ACHN (cell line): ENCODE measurements at regions not wholly inside any gene's neighbourhood (a gene's known extent, or its start where the extent isn't known, plus 50 kb on each side); places are given as distances from the start of the nearest gene placed in this dataset.
"Not testable (repeated sequence)": the region's sequence is repeated elsewhere in the genome, so short reads cannot be mapped to it uniquely, and the experiment has no call there.

ENCODE experiments used
- DNase-seq: peaks from one replicate; pipeline ENCODE4 v3.0.0-alpha.2; 2015
- in situ Hi-C: cut with HindIII; loops from 2 replicates; pipeline ENCODE4 v1.10.0; 2017; ENCODE audit warnings: low sequenced_read_pairs, low pct_ligation_motif_present, low pct_unique_long_range_greater_than_20kb

DNA sequence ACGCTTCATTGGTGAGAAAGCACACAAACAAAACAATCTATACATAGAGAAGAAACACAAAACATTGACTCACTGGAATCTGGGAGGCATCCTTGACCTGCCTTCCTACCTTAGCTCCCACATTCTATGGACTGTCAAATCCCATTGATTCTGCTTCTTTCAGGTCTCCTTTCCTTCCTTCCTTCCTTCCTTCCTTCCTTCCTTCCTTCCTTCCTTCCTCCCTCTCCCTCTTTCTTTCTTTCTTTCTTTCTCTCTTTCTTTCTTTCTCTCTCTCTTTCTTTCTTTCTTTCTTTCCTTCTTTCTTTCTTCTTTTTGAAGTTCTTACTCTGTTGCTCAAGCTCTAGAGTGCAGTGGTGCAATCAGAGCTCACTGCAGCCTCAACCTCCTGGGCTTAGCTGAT is 108.0 kb upstream of the SGK1 start:
- in situ Hi-C loops, DNase-seq: not testable (repeated sequence)

DNA sequence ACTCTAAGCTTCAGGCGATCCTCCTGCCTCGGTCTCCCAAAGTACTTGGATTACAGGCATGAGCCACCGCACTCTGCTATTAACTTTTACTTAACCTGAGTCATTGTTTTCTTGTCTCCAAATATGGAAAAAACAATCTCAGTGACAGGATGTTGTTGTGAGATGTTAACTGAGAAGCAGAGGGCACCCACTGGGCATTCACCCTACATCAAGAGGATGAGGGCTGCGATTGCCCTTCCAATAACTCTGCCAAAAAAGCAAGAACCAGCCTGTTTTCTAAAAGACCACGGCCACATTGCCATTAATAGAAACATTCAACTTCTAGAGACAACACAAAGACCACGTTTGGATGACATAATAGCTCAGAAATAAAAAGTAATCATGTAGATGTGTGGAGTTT is 107.6 kb upstream of the SGK1 start:
- in situ Hi-C loops: no loop called here
- no peak for DNase-seq

GRCh38 chr6:134424798-134425170 is 106.9 kb upstream of the SGK1 start:
- DNase-seq: no peak
- in situ Hi-C loops: no loop called here

DNA sequence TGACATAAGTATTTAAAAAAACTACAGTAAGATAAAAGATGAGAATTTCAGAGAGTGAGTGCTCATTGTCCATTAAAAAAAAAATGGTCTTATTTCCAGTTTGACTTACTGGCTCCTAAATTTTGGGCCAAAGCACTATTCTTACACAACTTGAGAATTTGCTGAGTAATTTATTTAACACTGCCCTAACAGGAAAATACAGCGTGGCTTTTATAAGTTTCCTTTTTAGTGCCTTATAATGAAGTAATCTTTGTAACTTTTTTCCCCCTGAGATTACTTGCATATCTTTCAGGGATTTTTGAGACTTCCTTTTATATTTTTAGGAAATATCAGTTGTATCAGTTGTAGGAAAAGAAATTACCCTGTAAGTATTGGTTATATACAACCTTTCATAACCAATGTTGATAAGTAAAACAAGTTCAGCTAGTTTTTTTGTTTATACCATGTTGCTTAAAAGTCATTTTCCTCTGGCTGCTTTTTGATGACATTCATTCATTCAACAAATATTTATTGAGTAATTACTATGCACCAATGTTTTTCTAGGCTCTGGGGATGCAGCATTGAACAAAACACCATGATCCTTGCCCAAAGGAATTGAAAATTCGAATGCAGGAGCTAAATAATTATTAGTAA is 106.4 kb upstream of the SGK1 start:
- in situ Hi-C loops: no loop called here

DNA sequence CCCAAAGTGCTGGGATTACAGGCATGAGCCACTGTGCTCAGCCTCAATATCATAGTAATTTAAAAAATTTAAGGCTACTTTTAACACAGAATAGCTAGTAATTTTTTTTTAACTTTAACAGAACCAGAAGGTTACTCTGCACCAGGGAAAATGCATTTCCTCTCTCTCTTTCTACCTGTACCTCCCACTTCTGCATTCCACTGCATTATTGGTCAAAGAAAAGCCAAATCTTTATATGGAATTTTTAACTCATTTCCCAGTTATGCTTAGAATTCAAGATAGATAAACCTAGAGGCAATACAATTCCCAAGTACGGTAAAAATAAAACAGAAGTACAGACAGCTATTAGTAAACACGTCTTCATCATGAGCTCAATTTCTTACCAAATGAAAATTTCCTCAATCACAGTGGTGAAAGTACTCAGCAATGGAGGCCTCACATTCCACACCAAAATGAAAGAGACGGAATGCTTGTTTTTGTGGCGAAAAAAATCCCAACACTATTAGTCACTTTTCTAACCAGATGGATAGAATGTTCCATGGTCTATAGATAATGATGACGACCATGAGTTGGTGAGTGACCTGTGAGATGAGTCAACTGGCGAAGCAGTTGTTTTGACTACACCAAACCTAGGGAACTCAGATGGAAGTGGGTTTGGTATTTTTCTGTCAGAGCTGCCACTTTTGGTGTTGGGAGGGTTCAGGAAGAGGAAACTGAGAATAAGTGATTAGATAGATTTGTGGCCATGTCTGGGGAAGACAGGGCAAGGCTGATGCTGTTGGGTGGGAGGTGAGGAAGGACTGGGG is 104.7 kb upstream of the SGK1 start:
- in situ Hi-C loops: no loop called here
- DNase-seq: peak; percentile 94

More for the DNA sequence above, 106.4 kb upstream of the SGK1 start:
- no peak for DNase-seq

DNA sequence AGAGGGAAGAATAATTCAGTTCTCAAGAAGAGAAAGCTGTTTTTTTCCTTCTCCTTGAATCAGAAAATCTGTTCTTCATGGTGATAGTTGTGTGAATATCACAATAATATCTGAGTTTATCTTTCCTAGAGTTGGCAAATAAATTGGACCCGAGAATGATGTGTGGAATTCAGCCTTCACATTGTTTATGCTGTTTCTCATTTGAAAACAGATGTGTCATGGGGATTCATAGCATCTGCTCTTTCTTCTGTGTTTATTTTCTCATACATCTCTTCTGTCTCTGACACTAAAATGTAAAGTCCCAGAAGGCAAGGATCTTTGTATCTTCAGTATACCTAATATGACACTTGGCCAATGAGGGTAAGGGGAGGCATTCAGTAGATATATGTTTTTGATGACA is 103.6 kb upstream of the SGK1 start:
- in situ Hi-C loops: no loop called here
- no peak for DNase-seq

GRCh38 chr6:134420614-134421181 is 102.8 kb upstream of the SGK1 start:
- in situ Hi-C loops: no loop called here
- DNase-seq: peak; percentile 75

DNA sequence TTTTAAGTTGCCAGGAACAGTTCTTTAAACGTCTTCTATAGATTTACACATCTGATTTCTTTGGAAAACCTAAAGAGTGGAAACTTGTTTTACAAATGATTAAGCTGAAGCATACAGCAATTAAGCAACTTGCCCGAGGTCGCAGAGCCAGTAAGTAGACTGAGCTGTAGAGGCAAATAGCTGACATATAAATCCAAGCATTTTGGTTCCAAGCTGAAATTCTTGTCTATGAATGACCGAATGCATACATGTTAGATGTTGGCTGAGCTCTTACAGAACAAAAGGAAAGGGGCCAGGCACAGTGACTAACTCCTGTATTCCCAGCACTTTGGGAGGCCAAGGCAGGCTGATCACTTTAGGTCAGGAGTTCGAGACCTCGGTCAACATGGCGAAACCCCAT is 101.8 kb upstream of the SGK1 start:
- DNase-seq: no peak
- in situ Hi-C loops: no loop called here

GRCh38 chr6:134416418-134417154 is 98.7 kb upstream of the SGK1 start:
- in situ Hi-C loops: no loop called here
- no peak for DNase-seq

DNA sequence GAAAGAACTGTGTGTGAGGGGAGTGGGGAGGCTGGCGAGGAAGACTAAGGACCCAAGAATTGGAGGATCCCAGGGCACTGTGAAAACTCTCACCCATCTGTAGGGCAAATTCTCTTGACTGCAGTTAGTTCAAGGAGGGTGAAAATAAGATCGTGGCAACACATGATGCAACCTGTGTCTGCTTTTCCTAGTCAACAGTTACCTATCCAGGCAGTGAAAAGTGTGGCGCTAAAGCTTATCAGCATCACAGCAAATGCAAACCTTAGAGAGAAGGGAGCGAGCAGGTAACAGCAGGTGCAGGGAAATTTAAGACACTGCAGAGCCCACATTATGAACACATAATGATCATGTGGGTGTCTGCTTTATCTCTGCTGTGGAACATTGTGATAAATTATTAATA is 97.7 kb upstream of the SGK1 start:
- no peak for DNase-seq
- in situ Hi-C loops: no loop called here

GRCh38 chr6:134415194-134415593 is 97.3 kb upstream of the SGK1 start:
- DNase-seq: no peak
- in situ Hi-C loops: no loop called here

- in situ Hi-C loops: no loop called here
- no peak for DNase-seq
Measured at GRCh38 chr6:134414793-134415192, 96.9 kb upstream of the SGK1 start.

DNA sequence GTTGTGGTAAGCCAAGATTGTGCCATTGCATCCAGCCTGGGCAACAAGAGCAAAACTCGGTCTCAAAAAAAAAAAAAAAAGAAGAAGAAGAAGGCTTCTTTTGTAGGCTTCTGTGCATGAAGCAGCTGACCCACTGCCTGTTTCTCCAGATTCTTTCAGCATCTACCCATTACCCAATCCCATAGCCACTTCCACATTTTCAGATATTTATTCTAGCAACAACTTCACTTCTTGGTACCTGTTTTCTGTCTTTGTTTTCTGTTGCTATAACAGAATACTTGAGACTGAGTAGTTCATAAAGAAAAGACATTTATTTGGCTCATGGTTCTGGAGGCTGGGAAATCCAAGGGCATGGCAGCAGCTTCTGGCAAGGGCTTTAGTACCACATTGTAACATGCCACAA is 95.3 kb upstream of the SGK1 start:
- no peak for DNase-seq
- in situ Hi-C loops: no loop called here

DNA sequence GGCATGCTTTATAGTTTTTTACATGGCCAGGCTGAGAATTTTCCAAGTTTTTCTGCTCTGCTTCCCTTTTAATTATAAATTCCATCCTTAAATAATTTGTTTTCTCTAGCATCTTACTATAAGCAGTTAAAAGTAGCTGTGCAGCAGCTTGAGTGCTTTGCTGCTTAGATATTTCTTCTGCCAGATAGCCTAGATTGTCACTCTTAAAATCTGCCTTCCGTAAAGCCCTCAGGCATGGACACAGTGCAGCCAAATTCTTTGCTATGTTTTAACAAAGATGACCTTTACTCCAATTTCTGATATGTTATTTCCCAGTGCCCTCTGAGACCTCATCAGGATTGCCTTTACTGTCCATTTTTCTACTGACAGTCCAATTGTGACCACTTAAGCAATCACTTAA is 92.6 kb upstream of the SGK1 start:
- in situ Hi-C loops: no loop called here
- no peak for DNase-seq

- in situ Hi-C loops: no loop called here
Measured at GRCh38 chr6:134407791-134408190, 89.9 kb upstream of the SGK1 start.

DNA sequence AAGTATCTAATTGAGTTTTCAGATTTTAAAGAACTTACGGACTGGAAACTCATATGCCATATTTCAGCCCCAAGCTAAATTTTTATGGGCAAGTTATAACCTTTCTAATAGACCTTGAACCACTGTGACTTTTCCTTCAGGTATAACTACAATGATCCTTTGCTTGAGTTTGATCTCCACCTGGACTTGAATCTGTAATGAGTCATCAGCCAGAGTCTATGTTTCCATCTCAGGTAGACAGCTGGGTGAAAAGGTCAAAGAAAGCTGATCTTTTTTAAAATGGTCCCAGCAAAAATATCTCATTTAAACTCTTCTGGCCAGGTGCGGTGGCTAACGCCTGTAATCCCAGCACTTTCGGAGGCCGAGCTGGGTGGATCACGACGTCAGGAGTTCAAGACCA is 88.4 kb upstream of the SGK1 start:
- in situ Hi-C loops: no loop called here
- DNase-seq: no peak

More at GRCh38 chr6:134407791-134408190, 89.9 kb upstream of the SGK1 start:
- DNase-seq: no peak

DNA sequence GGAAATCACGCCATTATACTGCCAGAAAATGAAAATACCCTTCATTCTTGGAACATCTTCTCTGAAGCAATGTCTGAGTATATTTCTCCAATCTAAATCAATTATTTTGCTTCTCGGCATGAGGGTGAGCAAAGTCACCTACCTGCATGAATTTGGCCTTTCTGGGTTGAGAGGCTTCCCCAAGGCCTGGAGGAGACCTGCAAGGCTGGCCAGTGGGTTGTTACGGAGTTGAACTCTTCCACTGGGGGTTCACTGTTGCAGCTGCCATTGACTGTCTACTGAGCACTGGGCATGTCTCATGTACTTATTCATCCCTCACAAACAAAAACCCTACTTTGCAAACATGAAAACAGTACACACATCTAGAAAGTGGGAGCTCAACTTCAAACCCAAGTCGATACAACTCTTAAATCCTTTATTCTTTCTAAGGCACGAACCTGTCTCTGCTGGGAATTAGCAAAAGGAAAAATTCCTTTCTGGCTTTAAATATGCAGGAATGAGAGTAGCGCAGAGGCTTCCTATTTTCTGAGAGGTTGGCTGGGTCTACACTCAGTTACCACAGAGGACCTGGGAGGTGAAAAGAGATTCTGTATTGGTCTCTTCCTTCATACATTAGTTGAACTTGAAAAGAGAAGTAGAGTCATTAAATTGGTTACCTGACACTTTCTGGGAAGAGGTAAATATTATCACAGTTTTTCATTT is 87.6 kb upstream of the SGK1 start:
- in situ Hi-C loops: no loop called here

DNA sequence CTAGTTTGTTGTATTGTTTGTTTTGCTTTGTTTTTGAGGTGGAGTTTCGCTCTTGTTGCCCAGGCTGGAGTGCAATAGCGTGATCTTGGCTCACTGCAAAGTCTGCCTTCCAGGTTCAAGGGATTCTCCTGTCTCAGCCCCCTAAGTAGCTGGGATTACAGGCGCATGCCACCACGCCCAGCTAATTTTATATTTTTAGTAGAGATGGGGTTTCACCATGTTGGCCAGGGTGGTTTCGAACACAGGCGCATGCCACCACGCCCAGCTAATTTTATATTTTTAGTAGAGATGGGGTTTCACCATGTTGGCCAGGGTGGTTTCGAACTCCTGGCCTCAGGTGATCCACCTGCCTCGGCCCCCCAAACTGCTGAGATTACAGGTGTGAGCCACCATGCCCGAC is 85.4 kb upstream of the SGK1 start:
- DNase-seq, in situ Hi-C loops: not testable (repeated sequence)

More for the DNA sequence above, 87.6 kb upstream of the SGK1 start:
- no peak for DNase-seq
